ENCODE measurements at regions not wholly inside any gene's neighbourhood (a gene's known extent, or its start where the extent isn't known, plus 50 kb on each side); places are given as distances from the start of the nearest gene placed in this dataset.
"Not testable (repeated sequence)": the region's sequence is repeated elsewhere in the genome, so short reads cannot be mapped to it uniquely, and the experiment has no call there.

GRCh38 chr9:67155218-67155617 lies 162.9 kb upstream of the SPATA31A3 start:
- TF ChIP-seq, protein P1, sequence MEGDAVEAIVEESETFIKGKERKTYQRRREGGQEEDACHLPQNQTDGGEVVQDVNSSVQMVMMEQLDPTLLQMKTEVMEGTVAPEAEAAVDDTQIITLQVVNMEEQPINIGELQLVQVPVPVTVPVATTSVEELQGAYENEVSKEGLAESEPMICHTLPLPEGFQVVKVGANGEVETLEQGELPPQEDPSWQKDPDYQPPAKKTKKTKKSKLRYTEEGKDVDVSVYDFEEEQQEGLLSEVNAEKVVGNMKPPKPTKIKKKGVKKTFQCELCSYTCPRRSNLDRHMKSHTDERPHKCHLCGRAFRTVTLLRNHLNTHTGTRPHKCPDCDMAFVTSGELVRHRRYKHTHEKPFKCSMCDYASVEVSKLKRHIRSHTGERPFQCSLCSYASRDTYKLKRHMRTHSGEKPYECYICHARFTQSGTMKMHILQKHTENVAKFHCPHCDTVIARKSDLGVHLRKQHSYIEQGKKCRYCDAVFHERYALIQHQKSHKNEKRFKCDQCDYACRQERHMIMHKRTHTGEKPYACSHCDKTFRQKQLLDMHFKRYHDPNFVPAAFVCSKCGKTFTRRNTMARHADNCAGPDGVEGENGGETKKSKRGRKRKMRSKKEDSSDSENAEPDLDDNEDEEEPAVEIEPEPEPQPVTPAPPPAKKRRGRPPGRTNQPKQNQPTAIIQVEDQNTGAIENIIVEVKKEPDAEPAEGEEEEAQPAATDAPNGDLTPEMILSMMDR (IDR thresholded peaks at IDR 0.05) = not testable (repeated sequence)
- TF ChIP-seq POLR2A (IDR thresholded peaks at IDR 0.05) = not testable (repeated sequence)
